H9 (cell line): ENCODE measurements at regions not wholly inside any gene's neighbourhood (a gene's known extent, or its start where the extent isn't known, plus 50 kb on each side); places are given as distances from the start of the nearest gene placed in this dataset.

ENCODE experiments used
- DNase-seq: peaks from one replicate; pipeline ENCODE4 v3.0.0-alpha.2; 2017
- H2AFZ ChIP-seq: one replicate; pipeline ENCODE4 v1.6.1; 2013; ENCODE audit warnings: mild to moderate bottlenecking, low read length, control low read depth, moderate library complexity
- H2AK5ac ChIP-seq: 2 replicates; pipeline ENCODE4 v1.6.1; 2013; ENCODE audit warnings: low read length, control low read depth, mixed read lengths; ENCODE audit not compliant: insufficient read length
- H2BK120ac ChIP-seq: one replicate; pipeline ENCODE4 v1.6.1; 2013; ENCODE audit warnings: low read depth, mild to moderate bottlenecking, low read length, control low read depth, inconsistent platforms; ENCODE audit not compliant: poor library complexity, severe bottlenecking
- H2BK12ac ChIP-seq: 2 replicates; pipeline ENCODE4 v1.6.1; 2013; ENCODE audit warnings: low read length, control low read depth, mixed read lengths, low read depth; ENCODE audit not compliant: insufficient read length
- H2BK15ac ChIP-seq: 2 replicates; pipeline ENCODE4 v1.6.1; 2013; ENCODE audit warnings: low read depth, low read length, control low read depth
- H2BK20ac ChIP-seq: one replicate; pipeline ENCODE4 v1.6.1; 2013; ENCODE audit warnings: low read depth, mild to moderate bottlenecking, low read length, control low read depth, inconsistent platforms; ENCODE audit not compliant: poor library complexity, severe bottlenecking
- H2BK5ac ChIP-seq: 2 replicates; pipeline ENCODE4 v1.6.1; 2013; ENCODE audit warnings: low read length, control low read depth, mixed read lengths; ENCODE audit not compliant: insufficient read length
- H3K14ac ChIP-seq: 2 replicates; pipeline ENCODE4 v1.6.1; 2013; ENCODE audit warnings: low read length, control low read depth; ENCODE audit not compliant: insufficient read depth
- H3K18ac ChIP-seq: 2 replicates; pipeline ENCODE4 v1.6.1; 2013; ENCODE audit warnings: low read depth, mild to moderate bottlenecking, mixed read lengths, low read length, control low read depth; ENCODE audit not compliant: insufficient read length
- H3K23ac ChIP-seq: 2 replicates; pipeline ENCODE4 v1.6.1; 2013; ENCODE audit warnings: low read length, control low read depth, mixed read lengths, low read depth; ENCODE audit not compliant: insufficient read length
- H3K23me2 ChIP-seq: 2 replicates; pipeline ENCODE4 v1.6.1; 2013; ENCODE audit warnings: low read depth, mild to moderate bottlenecking, mixed read lengths, low read length, control low read depth; ENCODE audit not compliant: insufficient read length, poor library complexity, severe bottlenecking
- H3K27ac ChIP-seq: 2 replicates; pipeline ENCODE4 v1.5.1; 2013; ENCODE audit warnings: low read length, control low read depth, mixed read lengths, low read depth; ENCODE audit not compliant: insufficient read length
- H3K27me3 ChIP-seq: 2 replicates; pipeline ENCODE4 v1.6.1; 2013; ENCODE audit warnings: low read length, control low read depth, inconsistent platforms; ENCODE audit not compliant: insufficient read depth
- H3K4ac ChIP-seq: 2 replicates; pipeline ENCODE4 v1.6.1; 2013; ENCODE audit warnings: low read depth, mild to moderate bottlenecking, control low read depth, inconsistent platforms, low read length, moderate library complexity
- H3K4me1 ChIP-seq: 2 replicates; pipeline ENCODE4 v1.6.1; 2013; ENCODE audit warnings: low read length, control low read depth, inconsistent platforms; ENCODE audit not compliant: insufficient read depth
- H3K4me2 ChIP-seq: 2 replicates; pipeline ENCODE4 v1.6.1; 2013; ENCODE audit warnings: low read length, control low read depth, mixed read lengths; ENCODE audit not compliant: insufficient read length, insufficient read depth
- H3K56ac ChIP-seq: 2 replicates; pipeline ENCODE4 v1.6.1; 2013; ENCODE audit warnings: low read depth, mild to moderate bottlenecking, mixed read lengths, low read length, control low read depth; ENCODE audit not compliant: insufficient read length
- H3K79me1 ChIP-seq: 2 replicates; pipeline ENCODE4 v1.6.1; 2013; ENCODE audit warnings: low read depth, mild to moderate bottlenecking, moderate library complexity, low read length, control low read depth, inconsistent platforms; ENCODE audit not compliant: insufficient read depth, poor library complexity, severe bottlenecking
- H3K79me2 ChIP-seq: 2 replicates; pipeline ENCODE4 v1.6.1; 2013; ENCODE audit warnings: low read length, control low read depth, inconsistent platforms; ENCODE audit not compliant: insufficient read depth
- H3K9ac ChIP-seq: 2 replicates; pipeline ENCODE4 v1.6.1; 2013; ENCODE audit warnings: low read length, control low read depth, mixed read lengths; ENCODE audit not compliant: insufficient read length; ENCODE audit errors: extremely low read depth
- H3K9me3 ChIP-seq: one replicate; pipeline ENCODE4 v1.6.1; 2013; ENCODE audit warnings: low read depth, low read length, inconsistent platforms; ENCODE audit not compliant: control insufficient read depth
- H3T11ph ChIP-seq: one replicate; pipeline ENCODE4 v1.6.1; 2013; ENCODE audit warnings: mild to moderate bottlenecking, low read length, control low read depth, inconsistent platforms
- H4K20me1 ChIP-seq: one replicate; pipeline ENCODE4 v1.6.1; 2013; ENCODE audit not compliant: control insufficient read depth, insufficient read length, insufficient read depth
- H4K5ac ChIP-seq: 2 replicates; pipeline ENCODE4 v1.6.1; 2013; ENCODE audit warnings: low read depth, mild to moderate bottlenecking, mixed read lengths, low read length, control low read depth; ENCODE audit not compliant: insufficient read length
- H4K8ac ChIP-seq: replicated peaks from 2 replicates; pipeline ENCODE4 v1.6.1; 2013; ENCODE audit warnings: low read length, control low read depth, mixed read lengths, low read depth; ENCODE audit not compliant: insufficient read length
- H4K91ac ChIP-seq: 2 replicates; pipeline ENCODE4 v1.6.1; 2013; ENCODE audit warnings: low read depth, mild to moderate bottlenecking, moderate library complexity, mixed read lengths, low read length, control low read depth; ENCODE audit not compliant: insufficient read length
- H3K27ac Mint-ChIP-seq, 3 experiments: 2 replicates in 2 of 3; 3 replicates in 1 of 3; pipeline ENCODE4 v1.8.0; 2020 to 2021; ENCODE audit warnings: mixed read lengths in 3 of 3, mild to moderate bottlenecking in 1 of 3, moderate library complexity in 1 of 3
- H3K27me3 Mint-ChIP-seq: 2 replicates; pipeline ENCODE4 v1.8.0; 2021; ENCODE audit warnings: low read depth, mild to moderate bottlenecking, moderate library complexity, mixed read lengths
- H3K36me3 Mint-ChIP-seq, 3 experiments: 2 replicates in 2 of 3; 3 replicates in 1 of 3; pipeline ENCODE4 v1.8.0; 2020 to 2021; ENCODE audit warnings: low read depth in 3 of 3, mixed read lengths in 3 of 3; ENCODE audit not compliant: insufficient read depth in 1 of 3
- H3K4me1 Mint-ChIP-seq, 2 experiments: 2 replicates each; pipeline ENCODE4 v1.8.0; 2020; ENCODE audit warnings: mixed read lengths in 2 of 2
- H3K4me3 Mint-ChIP-seq, 2 experiments: 2 replicates in 1 of 2; 3 replicates in 1 of 2; pipeline ENCODE4 v1.8.0; 2020 to 2021; ENCODE audit warnings: mild to moderate bottlenecking in 2 of 2, mixed read lengths in 2 of 2, moderate library complexity in 1 of 2
- H3K9me3 Mint-ChIP-seq, 2 experiments: 2 replicates in 1 of 2; 3 replicates in 1 of 2; pipeline ENCODE4 v1.8.0; 2020; ENCODE audit warnings: mild to moderate bottlenecking in 2 of 2, mixed read lengths in 2 of 2, moderate library complexity in 1 of 2
- CTCF ChIP-seq: fragments of 200-600 bp; sonication (generic); conservative IDR thresholded peaks from 3 replicates; pipeline ENCODE4 v1.8.0; 2021; ENCODE audit warnings: antibody characterized with exemption, mild to moderate bottlenecking

- Histone ChIP-seq H4K91ac (no peak overlapping the region), H3K4me1 (peaks cover 12% of the 10 kb centered on the region; the same call in 1 of the 2 replicates), H3K9me3 (no peaks in the 10 kb centered on the region), H4K20me1 (no peaks in the 10 kb centered on the region), H2BK15ac (no peak overlapping the region), H3K56ac (no peak overlapping the region), H3K79me1 (no peaks in the 10 kb centered on the region), H2AK5ac (no peak overlapping the region), H2BK20ac (no peak overlapping the region), H2BK120ac (no peak overlapping the region), H2BK5ac (no peak overlapping the region), H3K14ac (no peak overlapping the region), H3K23ac (no peak overlapping the region), H4K8ac (no peak overlapping the region), H3T11ph (no peak overlapping the region), H3K79me2 (no peaks in the 10 kb centered on the region), H4K5ac (no peak overlapping the region), H3K27me3 (no peaks in the 10 kb centered on the region), H3K4me2 (no peak overlapping the region), H3K4ac (no peak overlapping the region), H3K23me2 (no peaks in the 10 kb centered on the region), H2AFZ (no peak overlapping the region), H2BK12ac (no peak overlapping the region), H3K27ac (no peak overlapping the region), H3K9ac (no peak overlapping the region), H3K18ac (no peak overlapping the region)
- H3K27ac Mint-ChIP-seq, result no peak overlapping the region
- no peak overlapping the region for H3K4me3 Mint-ChIP-seq
- H3K9me3 Mint-ChIP-seq, result no peaks in the 10 kb centered on the region
- TF ChIP-seq CTCF, result no peak
- no peak for DNase-seq
- H3K36me3 Mint-ChIP-seq, result no peaks in the 10 kb centered on the region
- H3K27me3 Mint-ChIP-seq, result no peaks in the 10 kb centered on the region
- peaks cover 35 to 39% of the 10 kb centered on the region in 2 experiments for H3K4me1 Mint-ChIP-seq
Measured at GRCh38 chr1:57627612-57628011, 203.8 kb upstream of the DAB1 start.
